K562 (cell line): ENCODE measurements at regions not wholly inside any gene's neighbourhood (a gene's known extent, or its start where the extent isn't known, plus 50 kb on each side); places are given as distances from the start of the nearest gene placed in this dataset.
"Not testable (repeated sequence)": the region's sequence is repeated elsewhere in the genome, so short reads cannot be mapped to it uniquely, and the experiment has no call there.

Experiments used
- ATAC-seq: fragments of 200-7000 bp; cut with Tn5 transposase; 3 replicates; pipeline ENCODE4 v1.9.1; 2020; ENCODE audit warnings: moderate library complexity
- BruUV-seq: library from RNA; stranded (reverse); fragments of 400-500 nt; replicated peaks from 2 replicates; lab custom pipeline; 2021; lab: Mats Ljungman, UMichigan
- CTCF ChIA-PET: fragments of 300-600 bp; formaldehyde crosslinking; extraction: SDS; loops from one replicate; lab custom pipeline; 2021; ENCODE audit warnings: low intra/inter-chr PET ratio; lab: Yijun Ruan, JAX
- POLR2A ChIA-PET: fragments of 300-600, 350-650 bp; sonication (Branson Sonifier 250); formaldehyde crosslinking; extraction: SDS; loops from one replicate; lab custom pipeline; 2021; ENCODE audit warnings: antibody characterized with exemption, inconsistent platforms; lab: Yijun Ruan, JAX
- DNase-seq, 4 experiments: peaks; one replicate each; pipeline versions ENCODE4 v3.0.0 to v3.0.0-alpha.2; 2011 to 2018; ENCODE audit warnings: low spot score in 3 of 4, mixed read lengths in 3 of 4; ENCODE audit errors: extremely low read depth in 1 of 4
- FAIRE-seq: peaks from 2 replicates; lab custom pipeline; 2011; peaks lifted over from hg19 to GRCh38; lab: Jason Lieb, UNC
- H2AFZ ChIP-seq: 2 replicates; pipeline ENCODE4 v1.6.0; 2011; ENCODE audit warnings: low read depth, low read length, control low read depth, inconsistent platforms
- H3K27ac ChIP-seq: fragments of 200-600 bp; 3 replicates; pipeline ENCODE4 v1.8.0; 2011; ENCODE audit warnings: low read depth, mild to moderate bottlenecking, control low read depth, inconsistent platforms, low read length, moderate library complexity, mixed read lengths; ENCODE audit errors: extremely low read depth
- H3K27me3 ChIP-seq, 2 experiments: fragments of 300-600 bp in 1 of 2; 2 replicates in 1 of 2; 3 replicates in 1 of 2; pipeline versions ENCODE4 v1.6.0 to v1.8.0; 2011; ENCODE audit warnings: inconsistent platforms in 2 of 2, low read length in 2 of 2, mild to moderate bottlenecking in 1 of 2, mixed read lengths in 1 of 2, moderate library complexity in 1 of 2; ENCODE audit not compliant: control insufficient read depth in 2 of 2, insufficient read depth in 2 of 2
- H3K36me3 ChIP-seq: fragments of 300-600 bp; 3 replicates; pipeline ENCODE4 v1.8.0; 2011; ENCODE audit warnings: mild to moderate bottlenecking, low read length, inconsistent platforms; ENCODE audit not compliant: control insufficient read depth, insufficient read depth
- H3K4me1 ChIP-seq, 2 experiments: fragments of 200-600 bp in 1 of 2; replicated peaks in 1 of 2; 2 replicates in 1 of 2; 3 replicates in 1 of 2; pipeline versions ENCODE4 v1.5.1 to v1.8.0; 2011; ENCODE audit warnings: inconsistent platforms in 2 of 2, low read length in 2 of 2, mild to moderate bottlenecking in 1 of 2, mixed read lengths in 1 of 2, moderate library complexity in 1 of 2; ENCODE audit not compliant: control insufficient read depth in 2 of 2, insufficient read depth in 2 of 2
- H3K4me2 ChIP-seq: 2 replicates; pipeline ENCODE4 v1.6.1; 2011; ENCODE audit warnings: low read length, control low read depth, inconsistent platforms, mixed read lengths; ENCODE audit not compliant: insufficient read depth
- H3K4me3 ChIP-seq: fragments of 200-600 bp; sonication (generic), shearing (Covaris generic); 2 replicates; pipeline ENCODE4 v1.5.1; 2016; ENCODE audit warnings: control low read depth, inconsistent platforms
- H3K79me2 ChIP-seq: fragments of 200-600 bp; 3 replicates; pipeline ENCODE4 v1.8.0; 2011; ENCODE audit warnings: low read length, inconsistent platforms; ENCODE audit not compliant: control insufficient read depth, insufficient read depth
- H3K9ac ChIP-seq, 2 experiments: 2 replicates each; pipeline versions ENCODE4 v1.6.0 to v1.6.1; 2011; ENCODE audit warnings: low read depth in 2 of 2, low read length in 2 of 2, control low read depth in 1 of 2, inconsistent platforms in 1 of 2, mild to moderate bottlenecking in 1 of 2, mixed read lengths in 1 of 2; ENCODE audit not compliant: insufficient read depth in 1 of 2
- H3K9me1 ChIP-seq: one replicate; pipeline ENCODE4 v1.6.0; 2011; ENCODE audit warnings: inconsistent platforms, mild to moderate bottlenecking, low read length, moderate library complexity; ENCODE audit not compliant: control insufficient read depth, insufficient read depth
- H3K9me3 ChIP-seq: replicated peaks from 2 replicates; pipeline ENCODE4 v1.5.1; 2011; ENCODE audit warnings: low read depth, low read length, inconsistent platforms; ENCODE audit not compliant: control insufficient read depth, insufficient read depth
- H4K20me1 ChIP-seq: replicated peaks from 2 replicates; pipeline ENCODE4 v1.6.1; 2011; ENCODE audit warnings: low read length, inconsistent platforms, mixed read lengths; ENCODE audit not compliant: control insufficient read depth, insufficient read depth
- MAX ChIP-seq: sonication (generic); formaldehyde crosslinking; IDR thresholded peaks from 2 replicates; pipeline ENCODE4 v1.9.0; 2022; ENCODE audit warnings: mild to moderate bottlenecking, missing genetic modification reagents
- NFE2L1 ChIP-seq: fragments of 450-650 bp; IDR thresholded peaks from 2 replicates; pipeline ENCODE4 v1.6.1; 2016; ENCODE audit warnings: missing genetic modification characterization, low read depth, mild to moderate bottlenecking, missing compliant biosample characterization, moderate library complexity, borderline replicate concordance
- RB1 ChIP-seq: fragments of 450-650 bp; IDR thresholded peaks from 2 replicates; pipeline ENCODE4 v1.6.1; 2017; ENCODE audit warnings: low read depth, mild to moderate bottlenecking
- ZNF146 ChIP-seq: IDR thresholded peaks from one replicate; pipeline ENCODE4 v1.6.1; 2018; ENCODE audit warnings: missing compliant biosample characterization; ENCODE audit not compliant: unreplicated experiment
- WGBS: fragments of 100-300 bp; shearing (Covaris generic); methylation state at CpG from one replicate; pipeline ENCODE4 v1.1.6; 2016; ENCODE audit warnings: low coverage, mixed read lengths; ENCODE audit not compliant: insufficient coverage; ENCODE audit errors: missing lambda C conversion rate; 5-methylcytosine and 5-hydroxymethylcytosine counted together
- in situ Hi-C: fragments of 300-500 bp; cut with MboI; formaldehyde crosslinking; loops from 4 replicates; pipeline ENCODE4 v1.15.0; 2018; ENCODE audit warnings: inconsistent platforms, mixed read lengths
- intact Hi-C: fragments of 100-400 bp; cut with micrococcal nuclease; formaldehyde crosslinking; loops from 2 replicates; pipeline ENCODE4 v1.14.2; 2022

DNA sequence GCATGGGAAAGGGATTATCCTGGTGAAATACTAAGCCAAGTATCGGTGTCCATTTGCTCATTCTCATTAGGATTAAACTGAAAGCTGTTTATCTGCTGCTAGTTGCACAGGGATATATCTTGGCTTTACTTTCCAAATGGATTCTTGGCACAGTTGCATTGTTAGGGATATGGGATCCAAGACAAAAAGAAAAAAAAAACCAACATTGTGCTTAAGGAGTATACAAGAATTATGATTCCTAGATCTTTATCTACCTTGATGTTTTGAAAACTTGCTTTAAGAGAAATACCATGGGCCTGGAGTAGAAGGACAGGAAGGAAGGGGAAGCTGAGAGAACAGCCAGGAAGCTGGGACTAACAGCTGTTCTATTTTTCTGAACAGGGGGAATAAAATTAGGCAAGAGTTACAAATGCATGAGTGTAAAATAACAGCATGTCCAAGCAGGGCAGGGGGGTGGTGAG lies 107.6 kb downstream of the ATXN3L start:
- no peaks in the 10 kb centered on the region for H3K9me3 ChIP-seq
- FAIRE-seq (no peak), ATAC-seq (no peak), DNase-seq (no peak)
- H3K36me3 ChIP-seq = no peaks in the 10 kb centered on the region
- no peak overlapping the region for H3K4me2 ChIP-seq
- ChIA-PET CTCF (no interaction called here), POLR2A (interaction anchor here (0.8 kb wide), 1 partner anchor 11 kb away, joined by 3 read pairs; no protein-coding TSS in a partner anchor)
- in situ Hi-C loops (no loop called here), intact Hi-C loops (no loop called here)
- no peaks in the 10 kb centered on the region for H3K79me2 ChIP-seq
- no peak overlapping the region for H3K4me3 ChIP-seq
- 75% methylated on average over 1 of the region's 1 CpG for WGBS
- H3K27me3 ChIP-seq = no peaks in the 10 kb centered on the region
- no peak overlapping the region for H3K27ac ChIP-seq
- no peak overlapping the region for H3K9ac ChIP-seq
- TF ChIP-seq MAX (CRISPR knock-in tag) = no peak
- no peak for TF ChIP-seq NFE2L1
- no peak for TF ChIP-seq RB1
- H3K9me1 ChIP-seq = no peaks in the 10 kb centered on the region
- BruUV-seq = no TSS peak
- no peaks in the 10 kb centered on the region for H3K4me1 ChIP-seq
- H4K20me1 ChIP-seq = no peaks in the 10 kb centered on the region
- H2AFZ ChIP-seq = no peak overlapping the region

DNA sequence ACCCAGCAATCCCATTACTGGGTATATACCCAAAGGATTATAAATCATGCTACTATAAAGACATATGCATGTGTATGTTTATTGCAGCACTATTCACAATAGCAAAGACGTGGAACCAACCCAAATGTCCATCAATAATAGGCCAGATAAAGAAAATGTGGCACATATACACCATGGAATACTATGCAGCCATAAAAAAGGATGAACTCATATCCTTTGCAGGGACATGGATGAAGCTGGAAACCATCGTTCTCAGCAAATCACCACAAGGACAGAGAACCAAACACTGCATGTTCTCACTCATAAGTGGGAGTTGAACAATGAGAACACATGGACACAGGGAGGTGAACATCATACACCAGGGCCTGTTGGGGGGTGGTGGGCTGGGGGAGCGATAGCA lies 109.7 kb downstream of the ATXN3L start:
- FAIRE-seq = not testable (repeated sequence)
- WGBS = 33% methylated on average over 3 of the region's 3 CpGs

GRCh38 chrX:13209704-13210103 lies 110.1 kb downstream of the ATXN3L start:
- ATAC-seq, DNase-seq, H3K79me2 ChIP-seq, CTCF ChIA-PET, BruUV-seq, intact Hi-C loops, H3K27ac ChIP-seq, H3K9ac ChIP-seq, in situ Hi-C loops, H3K9me1 ChIP-seq, H3K4me3 ChIP-seq, H3K27me3 ChIP-seq, H3K9me3 ChIP-seq, FAIRE-seq, H3K4me2 ChIP-seq, H4K20me1 ChIP-seq, H2AFZ ChIP-seq, H3K36me3 ChIP-seq, H3K4me1 ChIP-seq, POLR2A ChIA-PET: not testable (repeated sequence)
- 35% methylated on average over 2 of the region's 2 CpGs for WGBS

More for the DNA sequence above, 109.7 kb downstream of the ATXN3L start:
- H3K36me3 ChIP-seq, H3K27me3 ChIP-seq, H3K9me1 ChIP-seq, H3K9me3 ChIP-seq, H4K20me1 ChIP-seq, H3K27ac ChIP-seq, in situ Hi-C loops, ATAC-seq, H3K79me2 ChIP-seq, H3K4me1 ChIP-seq, BruUV-seq, DNase-seq, CTCF ChIA-PET, H3K4me2 ChIP-seq, H3K9ac ChIP-seq, H3K4me3 ChIP-seq, POLR2A ChIA-PET, intact Hi-C loops, H2AFZ ChIP-seq: not testable (repeated sequence)
- peak; percentile 91 for TF ChIP-seq ZNF146 (CRISPR knock-in tag)
